Erythroblast (primary cell): ENCODE measurements at regions not wholly inside any gene's neighbourhood (a gene's known extent, or its start where the extent isn't known, plus 50 kb on each side); places are given as distances from the start of the nearest gene placed in this dataset.

Source experiments
- GATA1 ChIP-seq: IDR thresholded peaks from 2 replicates; pipeline ENCODE4 v1.6.1; 2011; ENCODE audit warnings: low read depth, mild to moderate bottlenecking, control low read depth, low read length, moderate library complexity
- POLR2A ChIP-seq: IDR thresholded peaks from 2 replicates; pipeline ENCODE4 v1.6.1; 2011; ENCODE audit warnings: mild to moderate bottlenecking, low read length

- TF ChIP-seq POLR2A (no peak), GATA1 (no peak)
These were observed 173.3 kb upstream of the RSPO3 start for GRCh38 chr6:126945150-126945685.
